Lower lobe of right lung (tissue), 2 donors: ENCODE measurements at regions not wholly inside any gene's neighbourhood (a gene's known extent, or its start where the extent isn't known, plus 50 kb on each side); places are given as distances from the start of the nearest gene placed in this dataset.

Experiments
- ATAC-seq, 2 donors: fragments of 200-7000 bp; cut with Tn5 transposase; one replicate each; pipeline ENCODE4 v1.9.1; 2020 to 2022; ENCODE audit warnings: mild to moderate bottlenecking in 2 of 2, moderate library complexity in 2 of 2
- DNase-seq: peaks from one replicate; pipeline ENCODE4 v3.0.0-alpha.2; 2020
- H3K27ac ChIP-seq: fragments of 200-600 bp; one replicate; pipeline ENCODE4 v1.8.0; 2022
- H3K27me3 ChIP-seq: fragments of 200-600 bp; one replicate; pipeline ENCODE4 v1.8.0; 2022; ENCODE audit warnings: low read depth
- H3K36me3 ChIP-seq: fragments of 200-600 bp; one replicate; pipeline ENCODE4 v1.8.0; 2022; ENCODE audit warnings: mild to moderate bottlenecking
- H3K4me1 ChIP-seq: fragments of 200-600 bp; one replicate; pipeline ENCODE4 v1.8.0; 2022
- H3K4me3 ChIP-seq: fragments of 200-600 bp; one replicate; pipeline ENCODE4 v1.8.0; 2022; ENCODE audit warnings: mild to moderate bottlenecking
- H3K9me3 ChIP-seq: fragments of 200-600 bp; one replicate; pipeline ENCODE4 v1.8.0; 2022
- CTCF ChIP-seq: fragments of 200-600 bp; IDR thresholded peaks from one replicate; pipeline ENCODE4 v1.8.0; 2022; ENCODE audit warnings: antibody characterized with exemption, mild to moderate bottlenecking
- intact Hi-C: fragments of 100-400 bp; cut with DNase I; formaldehyde crosslinking; loops from one replicate; pipeline ENCODE4 v1.11.0; 2022
- donor health status: DM: no; HTN: yes; CAD: no; lungs with severe emphysema.

GRCh38 chr4:180909279-180909678 is 1333.9 kb upstream of the TENM3 start:
- ATAC-seq (no peak), DNase-seq (no peak)
- no peaks in the 10 kb centered on the region for H3K4me1 ChIP-seq
- no peak overlapping the region for H3K4me3 ChIP-seq
- no peaks in the 10 kb centered on the region for H3K36me3 ChIP-seq
- intact Hi-C loops = no loop called here
- no peaks in the 10 kb centered on the region for H3K9me3 ChIP-seq
- TF ChIP-seq CTCF = no peak
- H3K27ac ChIP-seq = no peak overlapping the region
- no peaks in the 10 kb centered on the region for H3K27me3 ChIP-seq

- no peaks in the 10 kb centered on the region for H3K27me3 ChIP-seq
- no peak for ATAC-seq
- intact Hi-C loops = no loop called here
- no peaks in the 10 kb centered on the region for H3K36me3 ChIP-seq
- no peak overlapping the region for H3K4me3 ChIP-seq
- no peak for TF ChIP-seq CTCF
- no peak for DNase-seq
- H3K27ac ChIP-seq = no peak overlapping the region
- H3K4me1 ChIP-seq = no peaks in the 10 kb centered on the region
- H3K9me3 ChIP-seq = no peaks in the 10 kb centered on the region
Observed at GRCh38 chr4:180913750-180914149, 1329.5 kb upstream of the TENM3 start.

- H3K36me3 ChIP-seq = no peaks in the 10 kb centered on the region
- H3K4me1 ChIP-seq = no peaks in the 10 kb centered on the region
- intact Hi-C loops = no loop called here
- ATAC-seq (no peak), DNase-seq (no peak)
- H3K27ac ChIP-seq = no peak overlapping the region
- H3K27me3 ChIP-seq = no peaks in the 10 kb centered on the region
- no peak overlapping the region for H3K4me3 ChIP-seq
- no peaks in the 10 kb centered on the region for H3K9me3 ChIP-seq
- TF ChIP-seq CTCF = no peak
Observed at GRCh38 chr4:180923486-180923885, 1319.7 kb upstream of the TENM3 start.

GRCh38 chr4:180925805-180926204 is 1317.4 kb upstream of the TENM3 start:
- no peak overlapping the region for H3K4me3 ChIP-seq
- no peak overlapping the region for H3K27ac ChIP-seq
- no peaks in the 10 kb centered on the region for H3K4me1 ChIP-seq
- intact Hi-C loops = no loop called here
- DNase-seq (no peak), ATAC-seq (no peak)
- no peaks in the 10 kb centered on the region for H3K9me3 ChIP-seq
- H3K36me3 ChIP-seq = no peaks in the 10 kb centered on the region
- no peak for TF ChIP-seq CTCF
- H3K27me3 ChIP-seq = no peaks in the 10 kb centered on the region

GRCh38 chr4:180926277-180926676 is 1316.9 kb upstream of the TENM3 start:
- no peak for DNase-seq
- no peak for ATAC-seq
- TF ChIP-seq CTCF = no peak
- Histone ChIP-seq H3K36me3 (no peaks in the 10 kb centered on the region), H3K27me3 (no peaks in the 10 kb centered on the region), H3K27ac (no peak overlapping the region), H3K9me3 (no peaks in the 10 kb centered on the region), H3K4me3 (no peak overlapping the region), H3K4me1 (no peaks in the 10 kb centered on the region)
- intact Hi-C loops = no loop called here
